ENCODE measurements at regions not wholly inside any gene's neighbourhood (a gene's known extent, or its start where the extent isn't known, plus 50 kb on each side); places are given as distances from the start of the nearest gene placed in this dataset.

DNA sequence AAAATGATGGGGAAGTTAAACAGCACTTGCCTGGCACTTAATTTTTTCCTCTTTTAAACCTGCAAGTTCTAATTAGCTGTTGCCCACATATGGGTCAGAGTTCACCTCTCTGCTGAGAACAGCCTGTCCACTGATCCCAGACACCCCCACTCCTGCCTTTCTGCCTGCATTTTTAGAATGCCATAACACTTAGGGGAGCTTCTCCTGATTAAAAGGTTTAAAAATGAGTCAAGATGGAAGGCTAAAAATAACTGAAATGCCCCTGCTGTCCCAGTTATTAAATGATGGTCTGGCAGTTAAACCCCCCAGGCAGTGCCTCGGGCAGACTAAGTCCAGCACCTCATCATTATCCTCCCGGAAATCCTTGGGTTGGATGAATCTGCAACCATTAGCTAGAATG is 913.6 kb upstream of the ARPP21 start:
- H3K4me1 ChIP-seq, result no peaks in the 10 kb centered on the region
- intact Hi-C loops (cut with DNase I), result no loop called here

DNA sequence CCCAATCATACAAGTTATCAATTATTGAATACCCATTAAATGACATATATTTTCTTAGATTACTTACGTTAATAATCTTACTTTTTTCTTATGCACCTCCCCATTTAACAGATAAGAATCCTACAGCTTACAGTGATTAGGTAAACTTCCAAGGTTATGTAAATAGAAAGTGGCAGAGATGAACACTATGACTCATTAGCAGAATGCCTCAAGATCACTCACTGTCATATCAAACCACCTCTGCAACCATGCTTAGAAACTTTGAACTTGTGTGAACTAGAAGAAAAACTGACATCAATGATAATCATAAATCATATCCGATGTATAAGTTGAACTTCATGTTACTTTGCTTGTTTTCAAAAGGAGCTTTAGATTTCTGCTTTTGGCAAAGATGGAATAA is 911.6 kb upstream of the ARPP21 start:
- Histone ChIP-seq H3K9me3 (no peaks in the 10 kb centered on the region), H3K36me3 (no peaks in the 10 kb centered on the region), H3K4me3 (replicated peaks in 1 of 3) (no peak overlapping the region), H3K27ac (no peak overlapping the region), H3K4me1 (no peaks in the 10 kb centered on the region), H3K27me3 (no peaks in the 10 kb centered on the region)
- no peak for DNase-seq
- intact Hi-C loops (cut with DNase I), result no loop called here
- TF ChIP-seq CTCF (IDR thresholded peaks at IDR 0.05) (no peak), POLR2A (IDR thresholded peaks at IDR 0.05) (no peak)
- WGBS, 2 donors, result 45 to 50% methylated on average over 2 of the region's 2 CpGs

More for the DNA sequence above, 913.6 kb upstream of the ARPP21 start:
- no peak for DNase-seq
- Histone ChIP-seq H3K27me3 (no peaks in the 10 kb centered on the region), H3K27ac (no peak overlapping the region), H3K4me3 (replicated peaks in 1 of 3) (no peak overlapping the region), H3K36me3 (no peaks in the 10 kb centered on the region), H3K9me3 (no peaks in the 10 kb centered on the region)
- 57 to 59% methylated on average over 2 of the region's 2 CpGs for WGBS, 2 donors
- TF ChIP-seq POLR2A (IDR thresholded peaks at IDR 0.05), result no peak

DNA sequence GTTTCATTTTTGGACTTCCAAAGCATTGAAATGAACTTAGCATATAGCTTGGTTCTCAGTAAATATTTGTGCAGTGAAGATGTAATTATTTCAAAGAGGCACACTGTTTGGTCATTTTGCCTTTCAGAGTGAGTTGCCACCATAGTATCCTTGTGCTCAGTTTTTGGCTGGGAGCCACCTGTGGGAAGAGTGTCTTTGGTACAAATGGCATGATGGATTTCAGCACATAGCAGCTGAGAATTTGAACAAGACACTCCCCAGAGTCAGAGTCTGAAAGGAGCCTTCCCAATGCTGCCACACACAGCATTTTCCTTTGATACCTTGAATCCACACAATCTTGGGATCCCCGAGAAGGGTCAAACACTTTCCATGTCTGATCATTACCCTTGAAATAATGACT is 897.2 kb upstream of the ARPP21 start:
- 85 to 91% methylated on average over 1 of the region's 1 CpG for WGBS, 2 donors
- intact Hi-C loops (cut with DNase I), result no loop called here
- Histone ChIP-seq H3K27ac (no peak overlapping the region), H3K9me3 (no peaks in the 10 kb centered on the region), H3K4me1 (no peaks in the 10 kb centered on the region), H3K36me3 (no peaks in the 10 kb centered on the region), H3K4me3 (replicated peaks in 1 of 3) (no peak overlapping the region), H3K27me3 (no peaks in the 10 kb centered on the region)
- TF ChIP-seq CTCF (IDR thresholded peaks at IDR 0.05), result no peak
- TF ChIP-seq POLR2A (IDR thresholded peaks at IDR 0.05), result no peak
- DNase-seq, result no peak

GRCh38 chr3:34758630-34759261 is 880.6 kb upstream of the ARPP21 start:
- H3K4me1 ChIP-seq, result no peaks in the 10 kb centered on the region
- no peak for TF ChIP-seq POLR2A (IDR thresholded peaks at IDR 0.05)
- no peak for TF ChIP-seq CTCF (IDR thresholded peaks at IDR 0.05)
- no peaks in the 10 kb centered on the region for H3K27me3 ChIP-seq
- H3K9me3 ChIP-seq, result no peaks in the 10 kb centered on the region
- no peak overlapping the region for H3K27ac ChIP-seq
- DNase-seq, result no peak
- no peaks in the 10 kb centered on the region for H3K36me3 ChIP-seq
- H3K4me3 ChIP-seq (replicated peaks in 1 of 3), result no peak overlapping the region
- intact Hi-C loops (cut with DNase I), result no loop called here
- 78 to 95% methylated on average over 7 to 8 of the region's 9 CpGs for WGBS, 2 donors

DNA sequence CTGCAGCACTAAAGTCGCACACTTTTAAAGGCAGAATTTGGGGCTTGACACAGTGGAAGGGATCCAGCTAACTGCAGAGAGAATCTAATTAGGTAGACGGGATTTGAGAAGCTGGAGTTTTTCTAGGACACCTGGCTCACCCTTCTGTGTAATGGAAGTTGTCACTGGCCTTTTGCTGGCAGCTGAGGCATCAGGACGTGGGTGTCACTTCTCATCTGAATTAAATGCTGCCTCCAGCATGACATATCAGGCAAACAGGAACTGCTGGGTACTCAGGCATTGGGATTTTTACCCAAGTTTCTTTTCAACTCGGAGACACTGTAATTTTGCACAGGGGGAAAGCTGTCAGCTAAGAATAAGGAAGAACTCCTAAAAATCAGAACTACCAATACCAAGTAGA is 861.9 kb upstream of the ARPP21 start:
- no peak for DNase-seq
- H3K27ac ChIP-seq, result no peak overlapping the region
- no peak for TF ChIP-seq CTCF (IDR thresholded peaks at IDR 0.05)
- no peak for TF ChIP-seq POLR2A (IDR thresholded peaks at IDR 0.05)
- no peaks in the 10 kb centered on the region for H3K27me3 ChIP-seq
- no peaks in the 10 kb centered on the region for H3K36me3 ChIP-seq
- H3K9me3 ChIP-seq, result no peaks in the 10 kb centered on the region
- 58 to 61% methylated on average over 4 of the region's 4 CpGs for WGBS, 2 donors
- no peaks in the 10 kb centered on the region for H3K4me1 ChIP-seq
- H3K4me3 ChIP-seq (replicated peaks in 1 of 3), result no peak overlapping the region
- intact Hi-C loops (cut with DNase I), result no loop called here

- Histone ChIP-seq H3K27ac (no peak overlapping the region), H3K4me3 (replicated peaks in 1 of 3) (no peak overlapping the region), H3K4me1 (no peaks in the 10 kb centered on the region), H3K36me3 (no peaks in the 10 kb centered on the region), H3K9me3 (no peaks in the 10 kb centered on the region), H3K27me3 (no peaks in the 10 kb centered on the region)
- TF ChIP-seq CTCF (IDR thresholded peaks at IDR 0.05) (no peak), POLR2A (IDR thresholded peaks at IDR 0.05) (no peak)
- 88 to 93% methylated on average over 1 of the region's 1 CpG for WGBS, 2 donors
- intact Hi-C loops (cut with DNase I), result no loop called here
- DNase-seq, result no peak
Measured at GRCh38 chr3:34779092-34779491, 860.2 kb upstream of the ARPP21 start.
